Panc1 (cell line): ENCODE measurements at regions not wholly inside any gene's neighbourhood (a gene's known extent, or its start where the extent isn't known, plus 50 kb on each side); places are given as distances from the start of the nearest gene placed in this dataset.

Experiments
- POLR2AphosphoS5 ChIP-seq: IDR thresholded peaks from 2 replicates; pipeline ENCODE4 v1.6.1; 2012; ENCODE audit warnings: mild to moderate bottlenecking, low read depth, low read length, moderate library complexity
- SIN3A ChIP-seq: IDR thresholded peaks from 2 replicates; pipeline ENCODE4 v1.6.1; 2012; ENCODE audit warnings: low read depth, mild to moderate bottlenecking, low read length, moderate library complexity, borderline replicate concordance; ENCODE audit not compliant: insufficient read depth
- TF ChIP-seq, protein P1 (sequence below): fragments of 450-650 bp; IDR thresholded peaks from 2 replicates; pipeline ENCODE4 v1.5.1; 2017; ENCODE audit warnings: mild to moderate bottlenecking
- TF ChIP-seq, protein P2 (sequence below), 2 experiments: IDR thresholded peaks; 2 replicates each; pipeline ENCODE4 v1.6.1; 2011 to 2012; ENCODE audit warnings: low read depth in 2 of 2, control low read depth in 1 of 2, low read length in 1 of 2, mild to moderate bottlenecking in 1 of 2, moderate library complexity in 1 of 2; ENCODE audit not compliant: insufficient read depth in 1 of 2

DNA sequence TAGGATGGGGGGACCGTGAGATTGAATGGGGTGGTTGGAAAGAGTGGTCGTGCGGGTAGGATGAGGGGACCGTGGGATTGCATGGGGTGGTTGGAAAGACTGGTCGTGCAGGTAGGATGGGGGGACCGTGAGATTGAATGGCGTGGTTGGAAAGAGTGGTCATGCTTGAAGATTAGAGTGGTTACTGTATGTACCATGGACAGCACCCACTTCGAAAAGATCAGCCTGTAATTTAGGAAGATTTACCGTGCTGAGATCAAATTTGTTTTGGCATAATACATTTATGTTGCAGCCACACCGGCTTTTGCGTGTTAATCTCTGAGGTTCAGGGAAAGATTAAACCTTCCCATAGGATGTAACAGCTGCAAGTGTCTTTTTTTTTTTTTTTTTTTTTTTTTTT is 495.2 kb upstream of the ADARB2 start:
- TF ChIP-seq, protein P1, sequence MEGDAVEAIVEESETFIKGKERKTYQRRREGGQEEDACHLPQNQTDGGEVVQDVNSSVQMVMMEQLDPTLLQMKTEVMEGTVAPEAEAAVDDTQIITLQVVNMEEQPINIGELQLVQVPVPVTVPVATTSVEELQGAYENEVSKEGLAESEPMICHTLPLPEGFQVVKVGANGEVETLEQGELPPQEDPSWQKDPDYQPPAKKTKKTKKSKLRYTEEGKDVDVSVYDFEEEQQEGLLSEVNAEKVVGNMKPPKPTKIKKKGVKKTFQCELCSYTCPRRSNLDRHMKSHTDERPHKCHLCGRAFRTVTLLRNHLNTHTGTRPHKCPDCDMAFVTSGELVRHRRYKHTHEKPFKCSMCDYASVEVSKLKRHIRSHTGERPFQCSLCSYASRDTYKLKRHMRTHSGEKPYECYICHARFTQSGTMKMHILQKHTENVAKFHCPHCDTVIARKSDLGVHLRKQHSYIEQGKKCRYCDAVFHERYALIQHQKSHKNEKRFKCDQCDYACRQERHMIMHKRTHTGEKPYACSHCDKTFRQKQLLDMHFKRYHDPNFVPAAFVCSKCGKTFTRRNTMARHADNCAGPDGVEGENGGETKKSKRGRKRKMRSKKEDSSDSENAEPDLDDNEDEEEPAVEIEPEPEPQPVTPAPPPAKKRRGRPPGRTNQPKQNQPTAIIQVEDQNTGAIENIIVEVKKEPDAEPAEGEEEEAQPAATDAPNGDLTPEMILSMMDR, result no peak
- TF ChIP-seq POLR2AphosphoS5, result no peak
- TF ChIP-seq, protein P2, sequence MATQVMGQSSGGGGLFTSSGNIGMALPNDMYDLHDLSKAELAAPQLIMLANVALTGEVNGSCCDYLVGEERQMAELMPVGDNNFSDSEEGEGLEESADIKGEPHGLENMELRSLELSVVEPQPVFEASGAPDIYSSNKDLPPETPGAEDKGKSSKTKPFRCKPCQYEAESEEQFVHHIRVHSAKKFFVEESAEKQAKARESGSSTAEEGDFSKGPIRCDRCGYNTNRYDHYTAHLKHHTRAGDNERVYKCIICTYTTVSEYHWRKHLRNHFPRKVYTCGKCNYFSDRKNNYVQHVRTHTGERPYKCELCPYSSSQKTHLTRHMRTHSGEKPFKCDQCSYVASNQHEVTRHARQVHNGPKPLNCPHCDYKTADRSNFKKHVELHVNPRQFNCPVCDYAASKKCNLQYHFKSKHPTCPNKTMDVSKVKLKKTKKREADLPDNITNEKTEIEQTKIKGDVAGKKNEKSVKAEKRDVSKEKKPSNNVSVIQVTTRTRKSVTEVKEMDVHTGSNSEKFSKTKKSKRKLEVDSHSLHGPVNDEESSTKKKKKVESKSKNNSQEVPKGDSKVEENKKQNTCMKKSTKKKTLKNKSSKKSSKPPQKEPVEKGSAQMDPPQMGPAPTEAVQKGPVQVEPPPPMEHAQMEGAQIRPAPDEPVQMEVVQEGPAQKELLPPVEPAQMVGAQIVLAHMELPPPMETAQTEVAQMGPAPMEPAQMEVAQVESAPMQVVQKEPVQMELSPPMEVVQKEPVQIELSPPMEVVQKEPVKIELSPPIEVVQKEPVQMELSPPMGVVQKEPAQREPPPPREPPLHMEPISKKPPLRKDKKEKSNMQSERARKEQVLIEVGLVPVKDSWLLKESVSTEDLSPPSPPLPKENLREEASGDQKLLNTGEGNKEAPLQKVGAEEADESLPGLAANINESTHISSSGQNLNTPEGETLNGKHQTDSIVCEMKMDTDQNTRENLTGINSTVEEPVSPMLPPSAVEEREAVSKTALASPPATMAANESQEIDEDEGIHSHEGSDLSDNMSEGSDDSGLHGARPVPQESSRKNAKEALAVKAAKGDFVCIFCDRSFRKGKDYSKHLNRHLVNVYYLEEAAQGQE (IDR thresholded peaks at IDR 0.05; ENCODE audit: insufficient read depth in 1 of 2, low read depth in 2 of 2, low read length in 1 of 2), result peak; percentile 67 to 68; a peak in 3 of 4 replicates
- TF ChIP-seq SIN3A, result no peak
